NOMO-1 treated with DMSO at 0.1 percent for 48 hours (cell line): ENCODE measurements at regions not wholly inside any gene's neighbourhood (a gene's known extent, or its start where the extent isn't known, plus 50 kb on each side); places are given as distances from the start of the nearest gene placed in this dataset.

Experiments used
- DNase-seq: peaks from one replicate; lab custom pipeline; 2025; ENCODE audit not compliant: unreplicated experiment; lab: John Stamatoyannopoulos, UW

DNA sequence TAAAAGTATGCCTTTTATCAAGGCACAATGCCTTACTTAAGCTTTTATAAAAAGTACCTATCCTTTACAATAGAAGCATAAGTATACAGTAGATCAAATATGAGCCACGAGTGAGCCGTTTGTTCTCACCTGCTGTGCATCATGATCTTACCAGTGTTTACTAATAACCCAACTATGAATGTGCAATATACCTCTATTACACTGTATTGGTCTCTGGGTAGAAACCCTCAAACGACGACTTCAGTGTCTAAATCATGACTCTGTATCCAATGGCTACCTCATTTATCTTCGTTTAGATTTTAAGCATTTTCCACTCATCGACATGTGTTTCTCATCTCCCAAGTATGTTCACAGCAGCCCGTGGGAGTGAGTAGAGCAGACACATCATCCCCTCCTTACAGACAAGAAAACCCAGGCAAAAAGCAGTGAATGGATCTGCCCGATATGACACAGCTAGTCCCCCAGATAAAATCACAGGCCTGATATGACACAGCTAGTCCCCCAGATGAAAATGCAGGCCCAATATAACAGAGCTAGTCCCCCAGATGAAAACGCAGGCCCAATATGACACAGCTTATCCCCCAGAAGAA is 279.8 kb downstream of the TNS1 start:
- DNase-seq, result no peak

DNA sequence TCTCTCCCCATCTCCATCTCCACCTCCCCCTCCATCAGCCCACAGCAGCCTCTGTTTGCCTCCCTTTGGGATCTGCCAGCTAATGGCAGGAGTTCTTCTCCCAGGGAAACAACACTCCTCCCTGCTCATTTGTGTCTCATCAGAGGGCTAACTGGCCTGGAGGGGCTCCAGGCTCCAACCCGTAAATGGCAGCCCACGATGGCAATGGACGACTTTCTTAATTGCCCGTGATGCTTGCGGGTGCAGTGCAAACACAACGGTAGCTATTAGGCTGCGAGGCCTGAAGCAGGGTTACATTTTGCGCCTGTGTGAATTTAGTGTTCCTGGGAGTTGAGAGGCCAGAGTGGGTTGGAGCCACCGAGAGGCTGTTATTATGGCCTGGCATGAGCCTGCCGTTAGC is 285.1 kb downstream of the TNS1 start:
- DNase-seq, result no peak

DNA sequence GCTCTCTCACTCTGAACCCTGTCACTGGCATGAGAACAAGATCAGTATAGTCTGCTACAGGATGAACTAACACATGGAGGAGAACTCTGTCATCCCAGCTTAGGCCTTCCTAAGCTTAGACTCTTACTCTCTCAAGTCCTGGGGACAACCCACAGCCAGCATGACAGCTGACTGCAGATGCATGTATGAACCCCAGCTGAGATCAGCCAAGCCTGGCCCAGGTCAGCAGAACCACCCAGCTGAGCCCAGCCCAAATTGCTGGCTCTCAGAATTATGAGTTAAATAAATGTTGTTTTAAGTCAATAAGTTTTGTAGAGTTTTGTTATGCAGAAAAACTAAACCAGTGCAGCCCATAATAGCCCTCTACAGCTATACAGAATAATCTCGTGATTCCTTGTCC is 287.3 kb downstream of the TNS1 start:
- DNase-seq, result no peak

DNA sequence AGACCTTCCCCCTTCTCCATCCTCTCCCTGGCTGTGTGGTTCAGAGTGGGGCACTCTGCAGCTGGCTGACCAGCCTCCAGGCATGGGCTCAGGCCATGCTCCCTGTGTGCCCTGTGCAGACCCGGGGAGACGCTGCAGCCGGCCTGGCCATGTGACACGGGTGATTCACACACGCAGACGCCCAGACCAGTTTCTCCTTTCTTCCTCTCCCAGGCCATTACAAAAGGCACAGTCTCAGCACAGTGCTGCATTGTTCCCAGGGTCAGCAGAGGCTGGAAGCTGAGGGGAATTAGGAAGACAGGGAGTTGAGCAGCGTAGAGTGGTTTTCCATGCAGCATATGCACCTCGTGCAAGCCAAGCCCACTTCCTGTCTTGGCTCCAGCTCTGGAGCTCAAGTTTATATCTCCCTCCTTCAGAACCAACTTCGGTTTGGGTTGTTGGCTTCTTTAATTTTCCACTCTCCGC is 288.5 kb downstream of the TNS1 start:
- no peak for DNase-seq

DNA sequence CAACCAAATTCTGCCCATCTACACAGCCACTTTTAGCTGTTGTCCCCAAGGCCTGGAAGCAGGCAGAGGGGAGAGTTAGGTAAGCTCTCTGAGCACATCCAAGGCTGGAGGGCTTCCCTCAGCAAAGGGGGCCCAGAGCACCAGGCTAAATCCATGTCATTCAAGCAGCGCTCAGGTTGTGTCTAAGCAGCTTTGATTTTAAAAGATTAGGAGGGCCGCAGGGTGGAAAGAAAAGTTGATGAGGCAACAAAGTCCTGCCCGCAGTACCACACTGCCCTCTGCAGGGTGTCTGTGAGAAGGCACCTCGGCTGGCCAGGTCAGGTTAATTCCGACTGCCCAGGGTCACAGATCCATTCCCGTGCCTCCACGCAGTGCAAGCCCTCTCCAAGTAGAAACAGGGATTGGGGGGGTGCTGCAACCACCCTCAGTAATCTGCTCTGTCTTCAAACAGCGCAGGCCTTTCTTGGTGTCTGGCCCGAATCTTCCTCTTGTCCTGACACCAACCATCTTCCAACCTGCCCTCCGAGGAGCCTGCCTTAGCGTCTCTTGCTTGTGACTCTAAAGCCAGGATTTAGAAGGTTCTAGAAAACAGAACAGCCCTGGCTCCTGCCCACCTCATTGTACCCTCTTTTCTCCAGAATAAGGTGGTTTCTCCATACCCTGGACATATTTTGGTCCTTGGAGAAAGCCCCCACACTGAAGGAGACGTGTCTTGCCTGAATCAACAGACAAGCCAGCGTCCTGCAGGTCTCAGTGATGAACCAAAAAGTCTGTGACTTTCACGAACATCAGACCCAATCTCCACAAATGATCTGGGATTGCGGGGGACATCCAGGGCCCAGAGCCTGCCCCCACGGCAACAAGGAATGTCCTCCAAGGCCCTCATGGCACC is 289.2 kb downstream of the TNS1 start:
- DNase-seq, result peak; percentile 47

DNA sequence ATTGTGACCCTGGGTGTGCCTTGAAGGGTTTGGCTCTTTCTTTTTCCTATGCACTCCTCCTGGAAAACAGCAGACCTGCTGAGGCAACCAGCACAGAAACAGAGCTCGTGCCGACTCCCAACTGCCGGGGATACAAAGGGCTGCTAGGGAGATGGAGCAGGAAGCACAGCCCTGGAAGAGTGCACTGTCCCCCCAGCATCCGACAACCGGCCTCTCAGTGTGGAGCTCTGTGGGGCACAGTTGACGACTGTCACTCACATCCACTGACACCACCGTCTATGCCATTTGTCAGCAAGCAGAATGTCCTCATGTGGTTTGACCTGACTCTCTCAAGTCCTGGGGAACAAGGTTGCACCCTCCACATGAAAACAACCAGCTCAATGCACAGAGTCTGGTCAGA is 290.4 kb downstream of the TNS1 start:
- no peak for DNase-seq

DNA sequence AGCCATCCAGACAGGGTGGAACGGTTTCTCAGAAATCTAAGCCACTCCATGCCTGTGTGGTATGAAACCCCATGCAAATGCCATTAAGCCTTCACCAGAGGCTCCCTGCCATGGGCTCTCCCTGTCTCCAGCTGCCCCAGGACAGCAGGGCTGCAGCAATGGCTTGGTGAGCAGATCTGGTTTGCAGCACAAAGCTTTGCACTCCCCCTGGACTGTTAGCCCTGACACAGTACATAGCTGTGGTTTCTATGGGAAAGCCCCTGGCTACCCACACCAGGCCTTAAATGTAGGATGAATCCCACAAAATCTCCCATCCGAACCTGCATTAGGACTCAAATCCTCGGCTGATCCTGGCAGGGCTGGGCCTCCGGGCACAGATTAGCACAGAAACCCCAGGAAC is 291.6 kb downstream of the TNS1 start:
- no peak for DNase-seq

DNA sequence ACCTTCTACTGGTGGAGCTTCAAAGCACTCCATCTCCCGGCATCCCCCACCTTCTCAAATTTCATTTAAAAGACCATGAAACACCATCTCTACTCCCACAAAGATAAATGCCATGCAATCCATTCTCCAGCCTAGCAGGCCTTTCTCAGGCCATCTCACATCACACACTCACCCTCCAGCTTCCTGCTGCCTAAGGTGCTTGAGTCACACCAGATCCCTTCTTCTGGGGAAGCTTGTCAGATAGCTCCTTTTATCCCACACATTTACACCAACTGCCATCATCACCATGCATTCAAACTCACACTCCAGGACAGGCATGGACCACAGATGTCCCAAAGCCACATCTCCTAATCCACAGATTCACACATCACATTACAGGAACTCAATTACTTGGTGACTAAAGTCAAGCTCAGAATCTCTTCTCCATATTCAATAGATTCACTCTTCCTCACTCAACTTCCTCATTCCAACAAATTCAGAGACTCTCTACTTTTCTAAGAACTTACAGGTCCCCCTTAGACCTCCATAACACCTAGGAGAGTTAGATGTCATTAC is 292.5 kb downstream of the TNS1 start:
- peak; percentile 29 for DNase-seq

DNA sequence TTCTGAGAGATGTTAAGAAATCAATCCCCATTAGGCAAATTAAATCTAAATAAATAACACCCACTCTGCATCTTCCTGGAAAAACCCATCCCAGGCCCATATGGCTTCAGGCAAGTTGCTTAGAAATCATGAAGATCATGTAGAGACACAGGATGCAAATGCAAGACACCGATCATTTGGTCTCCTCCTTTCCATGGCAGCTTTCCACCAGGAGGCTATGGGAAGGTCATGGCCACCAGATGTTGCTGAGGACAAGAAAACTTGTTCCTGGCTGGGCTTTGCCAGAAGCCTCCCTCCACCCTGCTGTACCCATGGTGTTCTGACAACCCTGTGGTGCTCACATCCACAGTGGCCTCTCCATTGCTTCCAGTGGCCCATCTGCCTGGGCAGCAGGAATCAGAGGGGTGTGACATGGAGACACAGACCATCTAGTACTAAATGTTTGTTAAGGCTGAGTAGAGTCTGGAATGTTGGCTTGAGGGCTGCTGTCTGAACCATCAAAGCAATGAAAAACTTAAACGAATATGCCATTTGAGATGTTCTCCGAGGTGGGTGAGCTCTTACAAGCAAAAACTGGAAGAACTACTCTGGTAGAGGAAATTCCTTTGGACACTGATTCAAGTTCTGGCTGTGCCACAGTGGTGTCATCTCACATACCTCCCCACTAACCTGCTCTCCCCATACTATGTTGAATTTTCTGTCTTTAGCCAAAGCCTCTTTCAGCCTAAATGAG is 293.2 kb downstream of the TNS1 start:
- DNase-seq, result no peak

DNA sequence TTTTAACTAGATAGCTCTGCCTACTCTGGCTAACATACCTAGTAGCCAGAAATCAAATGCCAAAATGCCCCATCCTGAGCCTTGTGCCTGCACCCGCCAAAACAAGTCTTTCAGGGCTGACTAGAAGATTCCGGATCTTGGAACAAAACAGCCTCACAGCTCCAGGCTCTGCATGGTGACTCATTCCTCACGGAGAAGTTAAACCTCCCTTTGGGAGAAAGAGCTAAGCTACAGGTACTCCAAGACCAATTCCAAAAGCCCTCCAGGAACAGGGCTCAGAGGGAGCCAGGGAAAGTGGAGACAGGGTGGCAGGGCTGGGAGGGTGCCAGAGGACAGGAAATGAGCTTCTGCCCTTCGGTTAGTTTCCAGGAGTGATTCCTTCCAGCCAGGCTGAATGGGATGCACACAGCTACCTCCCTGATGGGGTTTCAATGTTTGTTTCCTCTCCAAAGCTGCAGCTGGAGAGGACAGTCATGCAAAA is 295.6 kb downstream of the TNS1 start:
- no peak for DNase-seq

DNA sequence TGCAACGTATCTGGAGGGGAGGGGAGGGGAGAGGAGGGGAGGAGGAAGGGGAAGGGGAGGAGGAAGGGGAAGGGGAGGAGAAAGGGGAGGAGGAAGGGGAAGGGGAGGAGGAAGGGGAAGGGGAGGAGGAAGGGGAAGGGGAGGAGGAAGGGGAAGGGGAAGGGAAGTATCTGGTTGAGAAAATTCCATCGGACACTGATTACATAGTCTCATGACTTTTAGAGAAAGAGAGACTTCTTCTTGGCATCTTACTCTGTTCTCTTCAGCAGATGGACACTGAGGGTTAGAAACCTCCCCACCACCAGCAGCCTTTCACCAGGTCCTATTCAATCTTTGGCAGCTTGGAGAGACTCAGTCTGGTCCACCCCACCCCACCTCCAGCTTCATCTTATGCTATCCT is 296.3 kb downstream of the TNS1 start:
- DNase-seq, result no peak

DNA sequence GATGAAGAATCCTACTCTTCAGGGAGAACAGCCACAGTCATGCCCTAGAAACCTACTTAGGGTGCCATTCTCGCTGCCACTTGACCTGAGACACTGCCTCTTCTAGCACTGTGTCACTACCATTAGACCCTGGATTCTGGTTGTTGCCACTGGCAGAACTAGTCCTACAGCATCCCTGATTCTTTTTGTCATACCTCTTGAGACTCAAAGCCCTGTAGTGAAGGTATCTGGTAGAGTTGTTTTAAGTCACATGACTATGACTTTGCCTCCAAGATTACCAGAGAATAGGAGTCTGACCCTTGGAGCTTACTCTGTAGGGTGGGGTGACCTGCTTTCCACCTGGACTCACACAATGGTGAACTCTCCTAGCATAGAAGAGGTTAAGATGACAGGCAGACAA is 296.7 kb downstream of the TNS1 start:
- no peak for DNase-seq

DNA sequence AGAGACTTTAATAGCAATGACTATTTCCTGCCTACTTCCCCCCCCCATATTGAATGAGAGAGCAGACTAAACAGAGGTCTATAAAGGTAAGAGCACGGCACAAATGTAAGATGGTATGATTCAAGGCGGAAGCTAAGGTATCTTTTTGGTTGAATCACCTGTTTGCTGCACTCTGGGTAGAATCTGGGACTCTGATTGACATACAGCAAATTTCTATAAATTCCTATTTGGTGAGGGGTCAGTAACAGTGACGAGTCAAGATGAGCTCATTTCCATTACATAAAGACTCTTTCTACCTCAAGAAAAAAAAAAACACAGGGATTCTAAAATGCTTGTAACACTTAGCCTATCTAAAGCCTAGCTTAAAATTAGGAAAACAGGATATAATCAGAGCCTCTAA is 297.3 kb downstream of the TNS1 start:
- no peak for DNase-seq

DNA sequence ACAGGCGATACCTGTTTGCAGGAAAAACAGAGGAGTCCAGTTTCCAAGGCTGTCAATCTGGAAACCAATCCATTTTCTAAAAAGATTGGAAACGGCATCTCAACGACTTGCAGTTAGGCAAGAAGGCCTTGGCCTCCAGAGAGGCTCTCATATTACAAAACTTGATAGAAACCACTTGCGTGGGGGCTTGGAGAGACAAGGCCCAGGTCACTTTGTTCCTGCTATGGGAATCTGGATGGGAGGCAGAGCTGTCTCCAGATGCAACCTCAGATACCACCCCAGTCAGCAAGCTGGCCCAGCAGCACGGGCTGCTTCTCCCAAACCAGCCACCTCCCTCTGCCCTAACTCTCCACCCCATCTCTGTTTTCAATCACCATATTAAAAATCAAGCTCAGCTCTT is 298.8 kb downstream of the TNS1 start:
- DNase-seq, result no peak

DNA sequence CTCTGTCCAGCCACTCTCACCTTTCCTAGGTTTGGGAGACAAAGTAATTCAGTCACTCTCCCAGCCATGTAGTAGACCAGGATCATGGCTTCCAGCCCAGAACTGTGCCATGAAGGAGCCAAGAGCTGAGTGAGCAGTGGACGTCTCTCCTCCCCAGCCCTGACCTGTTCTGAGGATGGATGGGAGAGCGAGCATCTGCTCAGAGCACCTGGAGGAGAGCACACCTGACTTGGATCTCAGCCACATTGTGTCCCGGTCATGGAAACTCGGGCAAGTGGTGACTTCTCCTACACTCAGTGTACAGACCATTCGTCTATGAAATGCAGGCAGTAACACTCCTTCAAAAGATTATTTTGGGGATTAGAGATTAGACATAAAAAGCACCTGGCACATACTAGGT is 299.7 kb downstream of the TNS1 start:
- no peak for DNase-seq

DNA sequence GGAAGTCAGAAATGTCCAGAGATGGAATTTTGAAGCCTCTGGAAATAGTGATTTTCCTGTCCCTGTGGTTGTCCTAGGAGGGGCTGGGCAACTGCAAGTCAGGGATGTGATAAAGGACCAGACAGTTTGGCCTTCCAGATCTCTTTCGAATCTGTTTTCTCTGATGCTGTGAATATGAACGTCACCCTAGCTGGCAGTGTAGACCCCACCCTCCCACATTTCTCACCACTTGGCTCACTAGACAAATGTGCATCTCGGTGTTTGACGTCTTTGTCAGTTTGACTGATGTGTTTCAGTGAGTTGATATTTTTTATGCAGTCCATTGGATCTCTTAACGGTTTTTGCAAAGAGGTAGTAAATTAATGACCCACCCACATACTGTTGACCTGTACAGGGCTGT is 301.2 kb downstream of the TNS1 start:
- no peak for DNase-seq

DNA sequence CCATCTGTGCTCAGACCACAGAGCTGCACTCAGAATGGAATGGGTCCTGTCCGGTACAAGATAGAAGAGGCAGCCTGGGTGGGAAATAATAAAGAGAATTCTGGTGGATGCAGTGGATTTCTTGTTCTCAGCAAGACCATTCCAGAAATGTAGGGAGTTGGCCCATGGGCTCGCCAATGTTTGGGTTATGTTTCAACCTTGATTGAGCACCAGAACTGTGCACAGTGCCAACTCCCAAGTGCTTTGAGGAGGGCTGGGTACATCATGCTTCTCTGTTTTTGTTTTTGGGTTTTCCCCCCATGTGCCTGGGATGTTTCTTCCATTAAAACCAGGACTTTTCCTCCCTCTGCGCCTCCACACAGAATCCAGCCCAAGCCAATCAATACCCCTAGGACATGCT is 304.1 kb downstream of the TNS1 start:
- no peak for DNase-seq

DNA sequence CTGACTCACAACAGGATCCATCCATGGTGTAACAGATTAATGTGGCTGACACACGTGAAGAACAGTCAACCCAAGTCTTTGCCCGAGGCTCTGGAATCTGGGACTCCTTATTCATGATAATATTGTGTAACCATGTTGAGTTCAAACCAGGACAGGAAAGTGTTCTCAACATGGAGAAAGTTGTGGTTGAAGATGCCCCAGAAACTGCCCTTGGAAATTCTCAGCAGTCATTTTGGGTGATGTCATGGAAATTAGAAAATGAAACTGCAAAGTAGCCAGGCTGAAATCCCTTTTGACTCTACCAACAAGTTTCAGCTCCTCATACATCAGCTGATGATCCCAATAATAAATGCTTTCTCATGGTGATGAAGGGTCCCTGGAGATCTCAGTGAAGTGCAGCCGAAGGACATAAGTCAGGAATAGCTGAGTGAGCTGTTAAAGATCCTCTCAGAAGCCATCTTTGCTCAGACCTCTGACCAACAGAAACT is 307.7 kb downstream of the TNS1 start:
- DNase-seq, result no peak

DNA sequence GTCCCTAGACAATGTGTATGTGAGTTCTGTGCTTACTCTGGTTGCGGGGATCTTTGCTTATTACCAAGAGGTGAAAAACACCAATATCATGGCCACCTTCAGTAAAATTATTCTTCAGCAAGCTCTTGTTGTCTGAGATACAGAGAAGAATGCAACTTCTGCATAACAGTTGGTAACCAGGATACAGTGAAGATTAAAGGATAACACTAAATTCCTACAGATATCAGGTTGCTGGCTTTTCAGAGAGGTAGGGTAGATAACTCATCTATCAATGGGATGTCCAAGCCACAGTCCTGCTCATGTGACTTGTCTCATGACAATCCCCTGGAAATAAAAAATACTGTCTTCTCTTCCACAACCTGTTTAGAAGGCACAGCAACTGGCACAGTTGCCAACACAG is 308.5 kb downstream of the TNS1 start:
- DNase-seq, result no peak

DNA sequence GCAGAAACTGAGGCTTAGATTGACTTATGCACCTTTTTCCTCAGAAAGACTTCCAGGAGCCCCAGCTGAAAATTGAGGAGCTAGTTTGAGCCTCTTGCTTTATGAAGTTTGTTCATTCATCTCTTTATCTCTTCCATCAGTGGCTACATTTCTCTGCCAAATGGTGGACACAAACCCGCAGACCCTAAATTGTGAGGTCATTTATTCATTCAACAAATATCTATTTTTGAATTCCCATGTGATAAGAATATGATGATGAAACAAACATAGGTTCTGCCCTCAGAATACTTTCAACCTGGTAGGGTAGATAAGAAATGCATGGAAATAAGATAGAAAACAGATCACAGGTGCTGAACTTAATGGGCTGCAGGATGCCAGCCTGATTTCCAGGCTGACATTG is 309.4 kb downstream of the TNS1 start:
- DNase-seq, result no peak

DNA sequence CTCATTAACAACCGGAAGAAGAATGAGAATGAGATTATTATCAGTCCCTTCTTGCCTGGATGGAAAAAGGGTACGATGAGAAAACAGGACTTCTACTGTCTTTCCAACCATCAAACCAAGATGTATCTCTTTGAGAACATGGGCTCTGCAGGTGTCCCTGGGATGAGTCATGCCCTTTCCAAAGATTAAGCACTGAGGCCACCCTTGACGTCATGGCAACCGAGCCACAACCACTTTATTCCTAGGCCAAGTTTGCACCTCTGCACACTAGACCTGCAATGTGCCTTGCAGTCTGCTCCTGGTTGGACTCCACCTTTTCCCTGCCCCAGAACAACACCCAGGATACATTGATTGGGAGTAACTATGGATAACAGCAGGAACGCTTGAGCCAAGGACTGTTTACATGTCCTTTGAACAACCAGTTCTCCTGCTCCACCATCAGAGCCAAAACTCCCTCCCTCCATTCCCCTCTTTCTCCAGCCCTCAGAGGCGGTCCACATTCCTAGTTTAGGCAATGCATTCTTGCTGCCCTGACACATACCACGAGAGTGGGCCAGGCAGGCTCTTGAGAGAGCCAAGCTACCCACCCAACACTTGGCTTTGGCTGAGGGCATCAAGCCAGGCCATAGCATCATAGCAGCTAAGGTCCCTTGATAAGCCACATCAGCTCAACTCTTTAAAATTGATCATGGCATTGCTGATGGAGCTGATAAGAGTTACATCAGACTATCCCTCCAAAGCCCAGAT is 310.7 kb downstream of the TNS1 start:
- no peak for DNase-seq
